NCI-H2029 treated with DMSO at 0.1 percent for 48 hours (cell line): ENCODE measurements at regions not wholly inside any gene's neighbourhood (a gene's known extent, or its start where the extent isn't known, plus 50 kb on each side); places are given as distances from the start of the nearest gene placed in this dataset.

Experiments used
- DNase-seq: peaks from one replicate; lab custom pipeline; 2025; lab: John Stamatoyannopoulos, UW

DNA sequence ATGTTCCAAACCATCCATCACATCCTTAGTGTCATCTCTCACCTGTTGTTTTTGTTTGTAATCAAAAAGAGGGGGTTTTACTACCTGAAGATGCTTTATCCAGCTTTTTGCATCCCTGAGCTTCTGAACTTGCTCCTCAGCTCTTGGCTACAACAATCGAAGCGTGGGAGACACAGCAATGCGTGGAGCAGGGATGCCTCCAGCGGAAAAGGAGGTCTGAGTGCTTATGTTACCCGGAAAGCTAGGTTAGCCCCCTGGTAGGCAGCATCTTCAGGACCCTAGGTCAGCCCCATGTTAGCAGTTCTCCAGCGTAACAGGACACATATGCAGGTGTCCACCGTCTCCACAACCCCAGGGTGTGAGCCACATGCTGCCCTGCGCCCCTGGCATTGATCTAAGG is 141.5 kb downstream of the RRAGC start:
- no peak for DNase-seq

DNA sequence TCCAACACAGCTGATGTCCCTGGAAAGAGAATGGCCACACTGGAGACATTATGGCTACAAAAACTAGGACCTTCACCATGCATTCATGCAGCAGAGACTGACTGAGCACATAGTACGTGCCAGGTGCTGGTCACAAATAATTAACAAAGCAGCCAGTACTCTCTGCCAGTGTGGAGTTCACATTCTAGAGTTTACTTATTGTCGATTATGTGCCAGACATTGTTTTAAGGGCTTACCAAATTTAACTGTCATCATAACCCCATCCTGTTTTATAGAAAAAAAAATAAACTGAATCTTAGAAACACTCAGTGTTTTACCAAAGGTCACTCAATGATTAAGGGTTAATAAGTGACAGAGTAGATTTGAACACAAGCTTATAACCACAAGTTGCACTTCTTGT is 143.3 kb downstream of the RRAGC start:
- DNase-seq = no peak

DNA sequence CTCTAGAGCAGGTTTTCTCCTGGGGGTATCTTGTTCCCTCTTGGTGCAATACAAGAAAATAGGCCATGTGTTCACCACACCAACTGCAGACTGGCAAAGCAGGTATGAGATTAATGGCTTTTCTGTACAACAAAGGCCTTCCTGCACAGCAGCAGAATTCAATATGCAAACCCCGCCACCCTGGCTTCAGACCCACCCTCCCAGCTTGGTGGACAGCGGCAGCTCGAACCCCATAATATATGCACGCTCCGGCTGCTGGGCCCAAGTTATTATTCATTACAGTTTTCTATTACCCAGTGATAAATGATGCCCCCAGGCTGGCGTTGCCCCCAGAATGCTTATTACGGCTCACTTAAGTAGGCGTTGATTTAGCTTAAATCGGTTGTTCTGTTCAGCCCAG is 144.2 kb downstream of the RRAGC start:
- no peak for DNase-seq

- DNase-seq = no peak
These were observed 147.5 kb downstream of the RRAGC start for GRCh38 chr1:38712046-38712445.

- no peak for DNase-seq
These were observed 150.8 kb downstream of the RRAGC start for GRCh38 chr1:38708701-38709258.

- DNase-seq = no peak
These were observed 158.5 kb downstream of the RRAGC start for GRCh38 chr1:38701088-38701487.

DNA sequence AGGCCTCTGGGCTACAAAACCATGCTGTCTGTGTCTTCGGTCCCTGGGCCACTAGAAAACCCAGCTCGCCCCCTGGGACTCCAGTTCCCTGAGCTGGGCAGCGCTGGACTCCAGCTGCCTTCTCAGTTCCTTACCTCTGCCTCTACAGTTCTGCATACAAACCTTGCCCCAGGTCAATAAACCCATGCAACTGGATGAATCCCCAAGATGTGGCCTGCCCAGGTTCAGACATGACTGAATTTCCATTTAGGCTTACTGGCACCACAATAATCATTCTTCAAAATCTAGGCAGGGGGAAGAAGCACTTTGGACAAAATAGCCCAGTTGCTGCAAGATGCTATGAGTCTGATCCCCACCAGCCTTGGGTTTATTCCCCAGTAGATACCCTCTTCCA is 159.5 kb downstream of the RRAGC start:
- no peak for DNase-seq

- no peak for DNase-seq
These were observed 160.1 kb downstream of the RRAGC start for GRCh38 chr1:38699330-38700076.

- DNase-seq = no peak
These were observed 162.2 kb downstream of the RRAGC start for GRCh38 chr1:38697387-38697786.

DNA sequence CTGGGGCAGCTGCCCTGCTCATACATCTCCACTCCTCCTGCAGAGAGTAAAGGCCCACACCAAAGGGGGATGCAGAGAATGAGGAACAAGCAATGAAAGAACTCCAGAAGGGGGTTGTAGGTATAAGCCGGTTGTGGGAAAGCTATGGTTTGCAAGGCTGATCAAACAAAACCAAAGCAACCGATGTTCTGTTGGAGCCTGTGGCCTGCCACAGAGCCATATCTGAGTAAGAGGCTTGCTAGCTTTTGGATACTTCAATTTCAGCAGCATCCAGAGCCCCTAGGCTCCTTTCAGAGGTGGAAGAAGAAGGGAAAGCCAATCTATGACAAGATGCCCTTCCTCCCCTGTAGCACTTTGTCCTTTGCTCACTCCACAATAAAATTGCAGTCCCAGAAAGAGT is 163.2 kb downstream of the RRAGC start:
- DNase-seq = no peak

GRCh38 chr1:38693759-38694158 is 165.8 kb downstream of the RRAGC start:
- no peak for DNase-seq

DNA sequence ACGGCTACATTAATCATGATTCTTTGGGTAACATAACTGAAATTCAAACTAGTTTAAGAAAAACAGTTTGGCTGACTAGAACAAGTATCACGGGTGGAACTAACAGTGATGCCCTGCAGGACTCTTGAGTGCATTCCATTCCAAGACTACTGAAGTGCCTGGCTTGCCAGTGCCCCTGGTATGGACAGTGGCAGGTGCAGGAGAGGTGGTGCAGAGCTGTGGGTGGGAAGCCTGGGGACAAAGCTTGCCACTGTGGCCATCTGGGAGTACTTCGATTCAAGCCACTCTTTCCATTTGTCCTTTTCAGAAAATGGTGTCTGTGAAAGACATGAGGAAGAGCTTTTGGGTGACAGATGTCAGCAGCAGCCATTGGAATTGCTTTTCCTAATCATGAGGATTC is 166.5 kb downstream of the RRAGC start:
- DNase-seq = no peak

- no peak for DNase-seq
These were observed 168.7 kb downstream of the RRAGC start for GRCh38 chr1:38690790-38691449.

DNA sequence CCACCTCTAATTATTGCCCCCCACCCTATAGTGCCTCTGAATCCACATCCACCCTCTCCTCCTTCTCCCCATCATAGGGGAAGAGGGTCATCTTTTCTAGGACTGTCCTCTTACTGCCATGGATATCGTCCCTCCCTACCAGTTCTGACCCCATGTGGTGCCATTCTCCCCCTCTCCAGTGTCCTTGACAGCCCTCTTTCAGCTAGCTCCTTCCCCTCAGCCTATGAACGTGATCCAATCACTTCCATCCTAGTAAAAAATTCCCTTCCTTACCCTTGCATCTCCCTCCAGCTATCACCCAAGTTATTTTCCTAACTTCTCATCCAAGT is 172.7 kb downstream of the RRAGC start:
- no peak for DNase-seq

- no peak for DNase-seq
These were observed 173.2 kb downstream of the RRAGC start for GRCh38 chr1:38686167-38686926.

- DNase-seq = no peak
These were observed 174.2 kb downstream of the RRAGC start for GRCh38 chr1:38685388-38685787.

- DNase-seq = no peak
These were observed 178.6 kb downstream of the RRAGC start for GRCh38 chr1:38680801-38681510.

DNA sequence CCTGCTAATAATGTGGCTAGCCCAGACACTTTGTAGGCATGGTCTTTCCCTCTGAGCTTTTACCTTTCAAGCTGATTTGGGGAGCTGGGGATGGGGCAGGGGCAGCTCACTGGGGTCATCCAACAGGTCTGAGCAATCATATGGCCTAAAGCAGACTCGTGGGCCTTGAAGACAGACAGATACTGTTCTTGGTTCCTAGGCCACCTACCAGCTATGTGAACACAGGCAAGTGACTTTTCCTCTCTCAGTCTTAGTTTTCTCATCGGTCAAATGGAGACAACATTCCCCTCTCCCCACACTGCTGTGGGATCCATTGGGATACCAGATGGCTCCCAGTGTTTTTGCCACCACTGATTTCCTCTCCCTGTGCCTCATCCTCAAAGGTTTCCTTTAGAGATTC is 181.8 kb downstream of the RRAGC start:
- DNase-seq = no peak

DNA sequence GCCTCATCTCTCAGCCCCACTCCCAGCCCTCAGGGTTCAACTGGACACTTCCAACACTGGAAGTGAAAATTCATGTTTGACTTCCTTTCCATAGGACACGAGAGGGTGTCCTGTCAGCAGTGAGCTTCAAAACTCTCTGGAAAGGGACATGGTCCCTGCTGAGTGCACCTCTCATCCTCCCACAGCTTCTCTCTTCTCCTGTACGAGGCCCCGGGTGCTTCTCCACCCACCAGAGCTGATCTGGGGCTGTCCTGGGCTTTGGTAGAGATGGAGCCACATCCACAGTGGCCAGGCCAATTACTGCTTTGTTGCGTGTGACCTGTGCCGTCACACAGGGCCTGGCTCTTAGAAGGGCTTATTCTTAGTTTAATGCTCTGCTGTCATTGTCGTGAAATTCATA is 182.3 kb downstream of the RRAGC start:
- no peak for DNase-seq

GRCh38 chr1:38672692-38673091 is 186.9 kb downstream of the RRAGC start:
- DNase-seq = no peak

- peak; percentile 31 for DNase-seq
These were observed 188.4 kb downstream of the RRAGC start for GRCh38 chr1:38671221-38671620.

- no peak for DNase-seq
These were observed 188.9 kb downstream of the RRAGC start for GRCh38 chr1:38670544-38671122.
